IMR-90 (cell line): ENCODE measurements at regions not wholly inside any gene's neighbourhood (a gene's known extent, or its start where the extent isn't known, plus 50 kb on each side); places are given as distances from the start of the nearest gene placed in this dataset.

ENCODE experiments used
- BHLHE40 ChIP-seq: fragments of 150-350 bp; IDR thresholded peaks from 2 replicates; pipeline ENCODE4 v1.6.1; 2016; ENCODE audit warnings: mild to moderate bottlenecking, low read depth, low read length
- CEBPB ChIP-seq: IDR thresholded peaks from 2 replicates; pipeline ENCODE4 v1.6.1; 2012; ENCODE audit warnings: low read depth, low read length, improper control_type of control experiment
- CTCF ChIP-seq: conservative IDR thresholded peaks from 2 replicates; pipeline ENCODE4 v1.5.1; 2012; ENCODE audit warnings: mild to moderate bottlenecking, low read depth, low read length, improper control_type of control experiment
- ELK1 ChIP-seq: fragments of 150-350 bp; IDR thresholded peaks from 2 replicates; pipeline ENCODE4 v1.6.1; 2016; ENCODE audit warnings: low read depth, mild to moderate bottlenecking, low read length, moderate library complexity, borderline replicate concordance
- FOS ChIP-seq: fragments of 150-350 bp; IDR thresholded peaks from 2 replicates; pipeline ENCODE4 v1.6.1; 2016; ENCODE audit warnings: low read depth, low read length
- MAFK ChIP-seq: IDR thresholded peaks from 2 replicates; pipeline ENCODE4 v1.6.1; 2012; ENCODE audit warnings: low read depth, low read length, improper control_type of control experiment
- MAZ ChIP-seq: IDR thresholded peaks from 2 replicates; pipeline ENCODE4 v1.6.1; 2012; ENCODE audit warnings: low read depth, mild to moderate bottlenecking, low read length, improper control_type of control experiment, moderate library complexity, borderline replicate concordance
- SMC3 ChIP-seq: fragments of 150-350 bp; IDR thresholded peaks from 2 replicates; pipeline ENCODE4 v1.6.1; 2016; ENCODE audit warnings: low read depth, mild to moderate bottlenecking, antibody characterized with exemption, low read length, moderate library complexity

- TF ChIP-seq BHLHE40 (no peak), SMC3 (no peak), MAFK (no peak), ELK1 (no peak), CTCF (no peak), FOS (no peak), CEBPB (no peak), MAZ (no peak)
These were observed 329.8 kb downstream of the ZNF608 start for GRCh38 chr5:124416627-124417026.
